ENCODE measurements at regions not wholly inside any gene's neighbourhood (a gene's known extent, or its start where the extent isn't known, plus 50 kb on each side); places are given as distances from the start of the nearest gene placed in this dataset.
"Not testable (repeated sequence)": the region's sequence is repeated elsewhere in the genome, so short reads cannot be mapped to it uniquely, and the experiment has no call there.

DNA sequence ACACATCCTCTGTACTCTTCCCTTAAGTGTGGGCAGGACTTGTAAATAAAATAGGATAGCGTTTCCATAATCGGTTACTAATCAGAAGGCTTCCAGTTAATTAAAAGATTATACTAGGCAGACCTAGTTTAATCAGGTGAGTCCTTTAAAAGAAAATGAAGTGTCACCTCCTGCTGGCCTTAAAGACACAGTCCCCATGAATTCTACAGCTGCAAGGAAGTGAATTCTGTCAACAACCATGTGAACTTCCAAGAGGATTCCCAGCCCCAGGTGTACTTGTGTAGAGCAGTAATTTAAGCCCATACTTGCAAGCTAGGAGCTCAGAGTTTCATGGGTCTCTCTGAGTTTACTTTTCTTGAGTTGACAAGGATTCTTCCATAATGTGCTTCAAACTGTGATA, 918.3 kb downstream of the DTWD2 start:
- Histone ChIP-seq H3K4me3 (no peak overlapping the region), H3K36me3 (ENCODE audit: control insufficient read depth in 4 of 4, insufficient read depth in 4 of 4, low read length in 4 of 4) (no peaks in the 10 kb centered on the region), H3K27ac (ENCODE audit: low read depth in 1 of 2, low read length in 1 of 2) (no peak overlapping the region), H3K27me3 (ENCODE audit: control insufficient read depth in 3 of 3, insufficient read depth in 3 of 3, low read length in 2 of 3) (no peaks in the 10 kb centered on the region), H3K9me3 (ENCODE audit: control insufficient read depth in 4 of 4, insufficient read depth in 3 of 4, low read length in 3 of 4) (peaks cover 0 to 2% (median 0%) of the 10 kb centered on the region in 4 donors), H3K4me1 (ENCODE audit: control insufficient read depth in 5 of 5, insufficient read depth in 5 of 5, low read length in 5 of 5) (no peaks in the 10 kb centered on the region), H3K9ac (ENCODE audit: insufficient read depth in 1 of 2, low read length in 2 of 2) (no peak overlapping the region)
- DNase-seq = no peak
- no peak for TF ChIP-seq CTCF (IDR thresholded peaks at IDR 0.05; ENCODE audit: control extremely low read depth, extremely low read depth)
- no peak for ATAC-seq (ENCODE audit: insufficient read depth, low FRiP score)
- WGBS, 2 donors = 92 to 95% methylated on average over 2 of the region's 2 CpGs

DNA sequence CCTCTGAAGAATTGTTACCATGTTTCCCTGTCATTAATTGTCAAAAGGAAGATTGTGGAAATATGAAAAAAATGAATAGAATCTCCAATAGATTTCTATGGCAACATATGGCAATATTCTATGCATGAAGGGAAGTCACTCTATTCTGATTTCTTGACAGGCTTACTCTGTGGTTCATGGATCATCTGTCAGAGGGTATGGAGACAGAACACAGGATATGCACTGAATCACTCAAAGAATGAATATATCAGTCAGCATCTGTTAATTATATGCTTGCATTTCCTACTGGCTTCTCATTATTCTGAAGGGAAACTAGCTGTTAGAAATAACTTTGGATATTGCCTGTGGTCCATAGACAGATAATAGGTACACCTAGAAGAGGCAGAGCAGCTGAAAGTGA, 918.9 kb downstream of the DTWD2 start:
- Histone ChIP-seq H3K27ac (ENCODE audit: low read depth in 1 of 2, low read length in 1 of 2) (no peak overlapping the region), H3K36me3 (ENCODE audit: control insufficient read depth in 4 of 4, insufficient read depth in 4 of 4, low read length in 4 of 4) (no peaks in the 10 kb centered on the region), H3K27me3 (ENCODE audit: control insufficient read depth in 3 of 3, insufficient read depth in 3 of 3, low read length in 2 of 3) (no peaks in the 10 kb centered on the region), H3K4me3 (no peak overlapping the region), H3K4me1 (ENCODE audit: control insufficient read depth in 5 of 5, insufficient read depth in 5 of 5, low read length in 5 of 5) (no peaks in the 10 kb centered on the region), H3K9ac (ENCODE audit: insufficient read depth in 1 of 2, low read length in 2 of 2) (no peak overlapping the region), H3K9me3 (ENCODE audit: control insufficient read depth in 4 of 4, insufficient read depth in 3 of 4, low read length in 3 of 4) (peaks cover 0 to 2% (median 0%) of the 10 kb centered on the region in 4 donors)
- ATAC-seq (ENCODE audit: insufficient read depth, low FRiP score) (no peak), DNase-seq (no peak)
- no peak for TF ChIP-seq CTCF (IDR thresholded peaks at IDR 0.05; ENCODE audit: control extremely low read depth, extremely low read depth)

GRCh38 chr5:118068886-118069285, 919.5 kb downstream of the DTWD2 start:
- Histone ChIP-seq H3K4me3 (no peak overlapping the region), H3K4me1 (ENCODE audit: control insufficient read depth in 5 of 5, insufficient read depth in 5 of 5, low read length in 5 of 5) (no peaks in the 10 kb centered on the region), H3K9ac (ENCODE audit: insufficient read depth in 1 of 2, low read length in 2 of 2) (no peak overlapping the region), H3K9me3 (ENCODE audit: control insufficient read depth in 4 of 4, insufficient read depth in 3 of 4, low read length in 3 of 4) (peaks cover 0 to 2% (median 0%) of the 10 kb centered on the region in 4 donors), H3K36me3 (ENCODE audit: control insufficient read depth in 4 of 4, insufficient read depth in 4 of 4, low read length in 4 of 4) (no peaks in the 10 kb centered on the region), H3K27me3 (ENCODE audit: control insufficient read depth in 3 of 3, insufficient read depth in 3 of 3, low read length in 2 of 3) (no peaks in the 10 kb centered on the region), H3K27ac (ENCODE audit: low read depth in 1 of 2, low read length in 1 of 2) (no peak overlapping the region)
- TF ChIP-seq CTCF (IDR thresholded peaks at IDR 0.05; ENCODE audit: control extremely low read depth, extremely low read depth) = no peak
- no peak for DNase-seq
- ATAC-seq (ENCODE audit: insufficient read depth, low FRiP score) = no peak

GRCh38 chr5:118063836-118064235, 924.5 kb downstream of the DTWD2 start:
- not testable (repeated sequence) for ATAC-seq (ENCODE audit: insufficient read depth, low FRiP score); H3K36me3 ChIP-seq (ENCODE audit: control insufficient read depth in 4 of 4, insufficient read depth in 4 of 4, low read length in 4 of 4); H3K9ac ChIP-seq (ENCODE audit: insufficient read depth in 1 of 2, low read length in 2 of 2); H3K4me3 ChIP-seq; H3K4me1 ChIP-seq (ENCODE audit: control insufficient read depth in 5 of 5, insufficient read depth in 5 of 5, low read length in 5 of 5); H3K9me3 ChIP-seq (ENCODE audit: control insufficient read depth in 4 of 4, insufficient read depth in 3 of 4, low read length in 3 of 4); H3K27ac ChIP-seq (ENCODE audit: low read depth in 1 of 2, low read length in 1 of 2); DNase-seq; H3K27me3 ChIP-seq (ENCODE audit: control insufficient read depth in 3 of 3, insufficient read depth in 3 of 3, low read length in 2 of 3)
